ENCODE measurements at regions not wholly inside any gene's neighbourhood (a gene's known extent, or its start where the extent isn't known, plus 50 kb on each side); places are given as distances from the start of the nearest gene placed in this dataset.

DNA sequence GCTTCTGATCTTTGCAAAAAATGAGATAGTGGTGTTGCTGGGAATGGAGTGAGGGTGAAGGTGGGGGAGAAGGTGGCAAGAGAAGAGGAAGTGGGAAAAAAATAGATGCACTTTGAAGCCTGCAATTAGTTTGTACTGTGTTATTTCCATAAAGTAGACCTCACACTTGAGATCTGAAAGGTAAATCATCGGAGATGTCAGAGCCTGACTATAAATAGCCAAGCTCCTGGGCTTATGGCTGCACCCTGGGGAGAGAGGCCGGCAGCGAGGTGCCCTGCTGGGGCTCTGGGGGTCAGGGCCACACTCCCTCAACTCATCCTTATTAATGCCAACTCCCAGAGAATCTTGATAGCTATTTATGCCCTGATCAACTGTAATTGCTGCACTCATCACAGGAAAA is 134.4 kb downstream of the NXPE2 start:
- H3K4me3 ChIP-seq (ENCODE audit: control insufficient read depth in 2 of 3, extremely low read depth in 1 of 3, insufficient read depth in 2 of 3, low read depth in 1 of 3, low read length in 3 of 3) = no peak overlapping the region
- DNase-seq (ENCODE audit: low read depth, low spot score) (no peak), FAIRE-seq (no peak)
- H4K20me1 ChIP-seq (ENCODE audit: control insufficient read depth, extremely low read depth, insufficient read depth, low read length) = no peaks in the 10 kb centered on the region
- H3K27ac ChIP-seq (ENCODE audit: control insufficient read depth, insufficient read depth, low read length) = no peak overlapping the region
- H3K9me1 ChIP-seq (ENCODE audit: control insufficient read depth, extremely low read depth, insufficient read depth, low read length) = no peaks in the 10 kb centered on the region
- no peak overlapping the region for H3K9ac ChIP-seq (ENCODE audit: control insufficient read depth, extremely low read depth, insufficient read depth, low read length)
- no peak overlapping the region for H3K4me2 ChIP-seq (ENCODE audit: control insufficient read depth, extremely low read depth, insufficient read depth, low read depth, low read length)
- no peaks in the 10 kb centered on the region for H3K9me3 ChIP-seq (ENCODE audit: control insufficient read depth, low read depth, low read length)
- TF ChIP-seq, protein P1, sequence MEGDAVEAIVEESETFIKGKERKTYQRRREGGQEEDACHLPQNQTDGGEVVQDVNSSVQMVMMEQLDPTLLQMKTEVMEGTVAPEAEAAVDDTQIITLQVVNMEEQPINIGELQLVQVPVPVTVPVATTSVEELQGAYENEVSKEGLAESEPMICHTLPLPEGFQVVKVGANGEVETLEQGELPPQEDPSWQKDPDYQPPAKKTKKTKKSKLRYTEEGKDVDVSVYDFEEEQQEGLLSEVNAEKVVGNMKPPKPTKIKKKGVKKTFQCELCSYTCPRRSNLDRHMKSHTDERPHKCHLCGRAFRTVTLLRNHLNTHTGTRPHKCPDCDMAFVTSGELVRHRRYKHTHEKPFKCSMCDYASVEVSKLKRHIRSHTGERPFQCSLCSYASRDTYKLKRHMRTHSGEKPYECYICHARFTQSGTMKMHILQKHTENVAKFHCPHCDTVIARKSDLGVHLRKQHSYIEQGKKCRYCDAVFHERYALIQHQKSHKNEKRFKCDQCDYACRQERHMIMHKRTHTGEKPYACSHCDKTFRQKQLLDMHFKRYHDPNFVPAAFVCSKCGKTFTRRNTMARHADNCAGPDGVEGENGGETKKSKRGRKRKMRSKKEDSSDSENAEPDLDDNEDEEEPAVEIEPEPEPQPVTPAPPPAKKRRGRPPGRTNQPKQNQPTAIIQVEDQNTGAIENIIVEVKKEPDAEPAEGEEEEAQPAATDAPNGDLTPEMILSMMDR (optimal IDR thresholded peaks at IDR 0.05 in 1 of 3, IDR thresholded peaks at IDR 0.05 in 1 of 3, conservative IDR thresholded peaks at IDR 0.05 in 1 of 3; ENCODE audit: extremely low read depth in 1 of 3, insufficient read depth in 2 of 3, low read length in 3 of 3) = no peak
- no peak overlapping the region for H2AFZ ChIP-seq (ENCODE audit: control insufficient read depth, low read length)
- dilution Hi-C loops (cut with MboI; ENCODE audit: extremely low pct_ligation_motif_present, low sequenced_read_pairs) = no loop called here
- H3K79me2 ChIP-seq (ENCODE audit: control insufficient read depth, insufficient read depth, low read length) = no peaks in the 10 kb centered on the region
- no peaks in the 10 kb centered on the region for H3K27me3 ChIP-seq (ENCODE audit: control insufficient read depth, extremely low read depth, insufficient read depth, low read length)
- H3K36me3 ChIP-seq (ENCODE audit: control insufficient read depth in 2 of 2, extremely low read depth in 1 of 2, insufficient read depth in 2 of 2, low read length in 2 of 2) = no peaks in the 10 kb centered on the region
- no peaks in the 10 kb centered on the region for H3K4me1 ChIP-seq (ENCODE audit: control insufficient read depth, extremely low read depth, insufficient read depth, low read length)

DNA sequence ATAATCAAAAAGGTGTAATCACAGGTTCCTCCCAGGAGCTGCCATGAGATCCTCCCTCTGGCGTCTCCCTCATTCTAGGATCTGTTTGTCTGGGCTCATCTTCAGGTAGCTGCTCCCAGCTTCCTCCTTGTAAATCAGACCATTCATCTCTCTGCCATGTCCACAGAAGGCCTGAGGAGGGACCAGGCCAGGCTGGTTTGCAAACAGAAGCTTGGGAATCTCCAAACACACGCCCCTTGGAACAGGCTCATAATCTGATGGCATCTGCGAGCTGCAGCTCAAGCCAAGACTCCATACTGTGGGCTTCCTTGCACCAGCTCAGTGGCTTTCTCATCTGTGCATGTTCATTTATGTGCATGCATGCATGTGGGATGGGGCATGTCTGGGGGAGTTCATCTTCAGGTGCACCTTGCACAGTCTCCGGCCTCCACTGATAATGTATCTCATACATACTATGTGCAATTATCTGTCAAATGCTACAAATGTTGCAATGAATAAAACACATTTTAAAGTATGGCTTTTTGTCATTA is 134.9 kb downstream of the NXPE2 start:
- H3K27me3 ChIP-seq (ENCODE audit: control insufficient read depth, extremely low read depth, insufficient read depth, low read length) = no peaks in the 10 kb centered on the region
- no peaks in the 10 kb centered on the region for H3K9me3 ChIP-seq (ENCODE audit: control insufficient read depth, low read depth, low read length)
- no peak overlapping the region for H3K4me3 ChIP-seq (ENCODE audit: control insufficient read depth in 2 of 3, extremely low read depth in 1 of 3, insufficient read depth in 2 of 3, low read depth in 1 of 3, low read length in 3 of 3)
- no peaks in the 10 kb centered on the region for H3K4me1 ChIP-seq (ENCODE audit: control insufficient read depth, extremely low read depth, insufficient read depth, low read length)
- no peaks in the 10 kb centered on the region for H3K36me3 ChIP-seq (ENCODE audit: control insufficient read depth in 2 of 2, extremely low read depth in 1 of 2, insufficient read depth in 2 of 2, low read length in 2 of 2)
- H2AFZ ChIP-seq (ENCODE audit: control insufficient read depth, low read length) = no peak overlapping the region
- no peaks in the 10 kb centered on the region for H4K20me1 ChIP-seq (ENCODE audit: control insufficient read depth, extremely low read depth, insufficient read depth, low read length)
- no peak overlapping the region for H3K9ac ChIP-seq (ENCODE audit: control insufficient read depth, extremely low read depth, insufficient read depth, low read length)
- FAIRE-seq (no peak), DNase-seq (ENCODE audit: low read depth, low spot score) (no peak)
- H3K9me1 ChIP-seq (ENCODE audit: control insufficient read depth, extremely low read depth, insufficient read depth, low read length) = no peaks in the 10 kb centered on the region
- dilution Hi-C loops (cut with MboI; ENCODE audit: extremely low pct_ligation_motif_present, low sequenced_read_pairs) = no loop called here
- H3K79me2 ChIP-seq (ENCODE audit: control insufficient read depth, insufficient read depth, low read length) = no peaks in the 10 kb centered on the region
- no peak for TF ChIP-seq EZH2 (IDR thresholded peaks at IDR 0.05; ENCODE audit: low read length)
- TF ChIP-seq, protein P1 (optimal IDR thresholded peaks at IDR 0.05 in 1 of 3, IDR thresholded peaks at IDR 0.05 in 1 of 3, conservative IDR thresholded peaks at IDR 0.05 in 1 of 3; ENCODE audit: extremely low read depth in 1 of 3, insufficient read depth in 2 of 3, low read length in 3 of 3) = no peak
- H3K27ac ChIP-seq (ENCODE audit: control insufficient read depth, insufficient read depth, low read length) = no peak overlapping the region
- no peak overlapping the region for H3K4me2 ChIP-seq (ENCODE audit: control insufficient read depth, extremely low read depth, insufficient read depth, low read depth, low read length)

Data from keratinocyte (primary cell).